IPS-20b (cell line): ENCODE measurements at regions not wholly inside any gene's neighbourhood (a gene's known extent, or its start where the extent isn't known, plus 50 kb on each side); places are given as distances from the start of the nearest gene placed in this dataset.
"Not testable (repeated sequence)": the region's sequence is repeated elsewhere in the genome, so short reads cannot be mapped to it uniquely, and the experiment has no call there.

Experiments
- H3K27ac ChIP-seq: one replicate; pipeline ENCODE4 v1.5.1; 2013; ENCODE audit warnings: low read length
- H3K27me3 ChIP-seq: 2 replicates; pipeline ENCODE4 v1.6.1; 2013; ENCODE audit warnings: mild to moderate bottlenecking, low read length, inconsistent platforms; ENCODE audit not compliant: insufficient read depth
- H3K36me3 ChIP-seq: 2 replicates; pipeline ENCODE4 v1.6.1; 2013; ENCODE audit warnings: low read depth, mild to moderate bottlenecking, inconsistent platforms, low read length, moderate library complexity; ENCODE audit not compliant: insufficient read depth
- H3K4me1 ChIP-seq: 2 replicates; pipeline ENCODE4 v1.6.1; 2013; ENCODE audit warnings: mild to moderate bottlenecking, control low read depth, inconsistent platforms, low read length, moderate library complexity; ENCODE audit not compliant: insufficient read depth
- H3K4me3 ChIP-seq: 2 replicates; pipeline ENCODE4 v1.5.1; 2013; ENCODE audit warnings: mild to moderate bottlenecking, low read length, inconsistent platforms
- H3K9ac ChIP-seq: 2 replicates; pipeline ENCODE4 v1.6.1; 2013; ENCODE audit warnings: low read depth, mild to moderate bottlenecking, inconsistent platforms, low read length, moderate library complexity
- H3K9me3 ChIP-seq: 2 replicates; pipeline ENCODE4 v1.6.1; 2013; ENCODE audit warnings: mild to moderate bottlenecking, low read depth, low read length, inconsistent platforms; ENCODE audit not compliant: insufficient read depth

DNA sequence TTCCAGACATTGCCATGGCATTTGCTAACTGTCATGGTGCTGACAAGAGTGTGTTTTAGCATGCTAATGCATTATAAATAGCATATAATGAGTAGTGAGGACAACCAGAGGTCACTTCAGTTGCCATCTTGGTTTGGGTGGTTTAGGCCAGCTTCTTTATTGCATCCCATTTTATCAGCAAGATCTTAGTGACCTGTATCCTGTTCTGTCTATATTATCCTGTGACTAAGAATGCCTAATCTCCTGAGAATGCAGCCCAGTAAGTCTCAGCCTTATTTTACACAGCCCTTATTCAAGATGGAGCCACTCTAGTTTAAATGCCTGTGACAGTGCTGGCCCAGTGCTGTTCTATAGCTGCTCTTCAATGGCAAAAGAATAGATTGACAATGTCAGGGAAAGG, 781.0 kb upstream of the ADGRB3 start:
- Histone ChIP-seq H3K27ac (no peak overlapping the region), H3K36me3 (no peaks in the 10 kb centered on the region), H3K27me3 (no peaks in the 10 kb centered on the region), H3K9ac (no peak overlapping the region), H3K4me1 (no peaks in the 10 kb centered on the region), H3K9me3 (no peaks in the 10 kb centered on the region; the same call in 1 of the 2 replicates), H3K4me3 (no peak overlapping the region)

DNA sequence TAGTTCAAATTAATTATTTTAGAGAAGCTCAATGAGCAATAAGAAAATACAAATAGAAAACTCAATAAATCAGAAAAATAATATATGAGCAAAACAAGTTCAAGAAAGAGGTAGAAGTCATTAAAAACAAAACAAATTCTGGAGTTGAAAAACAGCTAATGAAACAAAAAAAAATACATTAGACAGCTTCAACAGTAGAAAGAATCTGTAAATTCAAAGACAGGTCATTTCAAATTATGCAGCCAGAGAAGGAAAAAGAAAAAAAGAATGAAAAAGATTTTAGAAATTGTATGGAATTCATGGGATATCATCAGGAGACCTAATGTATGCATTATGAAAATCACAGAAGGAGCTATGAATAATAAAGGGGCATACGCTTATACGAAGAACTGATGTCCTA, 795.3 kb upstream of the ADGRB3 start:
- Histone ChIP-seq H3K9me3 (no peaks in the 10 kb centered on the region), H3K27me3 (no peaks in the 10 kb centered on the region), H3K9ac (no peak overlapping the region), H3K4me3 (no peak overlapping the region), H3K36me3 (no peaks in the 10 kb centered on the region), H3K4me1 (peaks cover 5% of the 10 kb centered on the region), H3K27ac (no peak overlapping the region)

DNA sequence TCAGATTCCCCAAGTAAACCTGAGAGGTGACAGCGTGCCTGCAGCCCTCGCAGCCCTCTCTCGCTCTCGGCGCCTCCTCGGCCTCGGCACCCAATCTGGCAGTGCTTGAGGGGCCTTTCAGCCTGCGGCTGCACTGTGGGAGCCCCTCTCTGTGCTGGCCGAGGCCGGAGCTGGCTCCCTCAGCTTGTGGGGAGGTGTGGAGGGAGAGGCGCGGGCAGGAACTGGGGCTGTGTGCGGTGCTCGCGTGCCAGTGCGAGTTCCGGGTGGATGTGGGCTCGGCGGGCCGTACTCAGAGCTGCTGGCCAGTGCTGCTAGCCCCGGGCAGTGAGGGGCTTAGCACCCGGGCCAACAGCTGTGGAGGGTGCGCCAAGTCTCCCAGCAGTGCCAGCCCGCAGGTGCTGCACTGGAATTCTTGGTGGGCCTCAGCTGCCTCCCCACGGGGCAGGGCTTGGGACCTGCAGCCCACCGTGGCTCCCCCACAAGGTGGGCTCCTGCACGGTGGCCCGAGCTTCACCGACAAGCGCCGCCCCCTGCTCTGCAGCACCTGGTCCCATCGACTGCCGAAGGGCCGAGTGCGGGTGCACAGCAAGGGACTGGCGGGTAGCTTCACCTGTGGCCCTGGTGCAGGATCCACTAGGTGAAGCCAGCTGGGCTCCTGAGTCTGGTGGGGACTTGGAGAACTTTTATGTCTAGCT, 809.7 kb upstream of the ADGRB3 start:
- Histone ChIP-seq H3K27ac (no peak overlapping the region), H3K27me3 (no peaks in the 10 kb centered on the region), H3K36me3 (no peaks in the 10 kb centered on the region), H3K4me1 (no peaks in the 10 kb centered on the region), H3K9me3 (no peaks in the 10 kb centered on the region; the same call in 1 of the 2 replicates), H3K4me3 (no peak overlapping the region), H3K9ac (no peak overlapping the region)

DNA sequence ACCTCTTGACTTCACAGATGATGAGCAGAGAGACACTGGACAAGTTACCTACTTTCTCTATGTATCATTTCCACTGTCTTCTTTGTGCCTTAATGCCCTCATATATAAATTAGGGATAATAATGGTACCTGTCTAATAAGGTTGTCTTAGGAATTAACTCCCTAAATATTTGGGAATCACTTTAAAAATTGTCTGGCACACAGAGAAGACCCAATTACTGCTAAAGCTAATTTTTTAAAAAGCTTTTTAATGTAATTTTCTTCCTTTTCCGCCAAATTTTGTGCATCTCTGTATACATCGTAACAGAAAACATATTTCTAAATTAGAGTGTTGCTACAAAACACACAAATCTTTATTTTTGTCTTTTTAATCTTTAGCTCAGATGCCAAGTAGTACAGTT, 816.8 kb upstream of the ADGRB3 start:
- Histone ChIP-seq H3K27ac (no peak overlapping the region), H3K27me3 (no peaks in the 10 kb centered on the region), H3K36me3 (no peaks in the 10 kb centered on the region), H3K9ac (no peak overlapping the region), H3K4me3 (no peak overlapping the region), H3K4me1 (no peaks in the 10 kb centered on the region), H3K9me3 (peaks cover 16% of the 10 kb centered on the region)

DNA sequence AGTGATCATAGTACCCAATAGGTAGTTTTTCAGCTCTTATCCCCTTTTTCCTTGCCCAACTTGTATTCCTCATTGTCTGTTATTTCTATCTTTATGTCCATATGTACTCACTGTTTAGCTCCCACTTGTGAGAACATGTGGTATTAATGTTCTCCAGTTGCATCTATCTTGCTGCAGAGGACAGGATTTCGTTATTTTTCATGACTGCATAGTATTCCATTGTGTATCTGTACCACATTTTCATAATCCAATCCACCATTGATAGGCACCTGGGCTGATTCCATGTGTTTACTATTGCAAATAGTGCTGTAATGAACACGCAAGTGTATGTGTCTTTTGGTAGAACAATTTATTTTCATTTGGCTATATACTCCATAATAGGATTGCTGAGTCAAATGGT, 819.5 kb upstream of the ADGRB3 start:
- Histone ChIP-seq H3K27me3 (no peaks in the 10 kb centered on the region), H3K9me3 (peaks cover 33% of the 10 kb centered on the region), H3K9ac (no peak overlapping the region), H3K27ac (no peak overlapping the region), H3K4me3 (no peak overlapping the region), H3K4me1 (no peaks in the 10 kb centered on the region), H3K36me3 (no peaks in the 10 kb centered on the region)

DNA sequence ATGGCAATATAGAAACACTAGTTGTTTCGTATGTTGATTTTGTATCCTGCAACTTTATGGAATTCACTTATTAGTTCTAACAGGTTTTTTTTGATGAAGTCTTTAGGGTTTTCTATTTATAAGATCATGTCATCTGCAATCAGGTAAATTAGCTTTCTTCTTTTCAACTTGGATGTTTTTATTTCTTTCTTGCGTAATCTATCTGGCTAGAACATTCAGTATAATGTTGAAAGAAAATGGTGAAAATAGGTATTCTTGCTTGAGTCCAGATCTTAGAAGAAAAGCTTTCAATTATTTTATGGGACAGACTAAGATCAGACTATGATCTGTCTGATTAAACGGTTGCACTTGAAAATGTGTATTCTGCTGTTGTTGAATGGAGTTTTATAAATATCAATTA, 820.8 kb upstream of the ADGRB3 start:
- Histone ChIP-seq H3K27ac (no peak overlapping the region), H3K9ac (no peak overlapping the region), H3K36me3 (no peaks in the 10 kb centered on the region), H3K9me3 (peaks cover 33% of the 10 kb centered on the region), H3K27me3 (no peaks in the 10 kb centered on the region), H3K4me1 (no peaks in the 10 kb centered on the region), H3K4me3 (no peak overlapping the region)

DNA sequence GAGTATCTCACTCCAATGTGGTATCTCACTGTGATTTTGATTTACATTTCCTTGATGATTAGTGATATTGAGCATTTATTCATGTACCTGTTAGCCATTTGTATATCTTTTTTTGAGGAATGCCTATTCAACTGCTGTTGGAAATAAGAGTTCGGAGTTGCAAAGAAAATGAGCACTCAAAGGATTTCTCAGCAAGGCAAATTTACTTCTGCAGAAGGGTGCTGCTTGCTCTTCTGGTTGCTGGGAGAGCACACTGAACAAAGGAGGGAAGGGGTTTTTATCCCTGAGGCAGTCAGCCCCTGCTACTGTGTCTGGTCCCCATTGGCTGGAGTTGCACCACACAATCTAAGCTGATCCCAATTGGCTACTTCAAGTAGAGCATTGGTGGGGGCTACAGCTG, 822.4 kb upstream of the ADGRB3 start:
- Histone ChIP-seq H3K36me3 (no peaks in the 10 kb centered on the region), H3K4me1 (no peaks in the 10 kb centered on the region), H3K4me3 (no peak overlapping the region), H3K27ac (no peak overlapping the region), H3K27me3 (no peaks in the 10 kb centered on the region), H3K9me3 (peaks cover 33% of the 10 kb centered on the region), H3K9ac (no peak overlapping the region)

DNA sequence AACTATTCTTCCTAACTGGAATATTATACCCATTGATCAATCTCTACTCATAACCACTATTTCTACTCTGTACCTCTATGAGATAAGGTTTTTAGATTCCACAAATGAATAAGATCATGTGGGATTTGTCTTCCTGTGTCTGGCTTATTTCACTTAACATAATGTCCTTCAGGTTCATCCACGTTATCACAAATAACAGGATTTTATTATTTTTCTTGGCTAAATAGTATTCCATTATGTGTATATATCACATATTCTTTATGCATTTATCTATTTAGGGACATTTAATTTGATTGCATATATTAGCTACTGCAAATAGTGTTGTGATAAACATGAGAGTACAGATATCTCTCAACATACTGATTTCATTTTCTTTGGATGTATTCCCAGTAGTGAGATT, 823.0 kb upstream of the ADGRB3 start:
- no peaks in the 10 kb centered on the region for H3K4me1 ChIP-seq
- H3K27ac ChIP-seq, result no peak overlapping the region
- no peaks in the 10 kb centered on the region for H3K36me3 ChIP-seq
- H3K27me3 ChIP-seq, result no peaks in the 10 kb centered on the region
- peaks cover 33% of the 10 kb centered on the region for H3K9me3 ChIP-seq
- no peak overlapping the region for H3K9ac ChIP-seq
- H3K4me3 ChIP-seq, result no peak overlapping the region

DNA sequence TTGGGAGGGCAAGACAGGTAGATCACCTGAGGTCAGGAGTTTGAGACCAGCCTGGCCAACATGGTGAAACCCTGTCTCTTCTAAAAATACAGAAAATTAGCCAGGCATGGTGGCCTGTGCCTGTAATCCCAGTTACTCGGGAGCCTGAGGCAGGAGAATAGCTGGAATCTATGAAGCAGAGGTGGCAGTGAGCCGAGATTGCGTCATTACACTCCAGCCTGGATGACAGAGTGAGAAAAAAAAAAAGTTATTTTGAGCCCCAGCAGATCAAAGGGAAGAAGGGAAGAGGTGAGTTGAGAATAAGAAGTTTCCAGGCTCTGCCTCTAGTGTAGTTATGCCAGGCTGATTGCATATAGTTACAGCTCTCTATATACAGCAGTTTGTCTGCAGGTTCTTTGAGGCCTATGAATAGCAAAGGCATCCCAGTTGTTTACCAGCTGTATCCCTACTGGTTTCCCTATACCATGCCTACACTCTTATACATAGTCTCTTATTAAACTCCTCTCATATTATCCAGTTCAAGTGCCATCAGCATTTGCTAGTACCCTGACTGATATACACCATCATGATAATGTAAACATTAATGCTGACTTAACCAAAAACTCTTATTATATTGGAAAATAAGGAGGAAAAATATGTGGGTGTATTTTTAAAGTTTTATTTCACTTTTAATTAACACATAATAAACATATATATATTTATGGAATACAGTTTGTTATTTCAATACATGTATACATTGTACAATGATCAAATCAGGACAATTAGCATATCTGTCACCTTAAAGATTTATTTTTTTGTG, 823.6 kb upstream of the ADGRB3 start:
- Histone ChIP-seq H3K4me3 (no peak overlapping the region), H3K27ac (no peak overlapping the region), H3K9me3 (peaks cover 33% of the 10 kb centered on the region), H3K4me1 (no peaks in the 10 kb centered on the region), H3K36me3 (no peaks in the 10 kb centered on the region), H3K9ac (no peak overlapping the region), H3K27me3 (no peaks in the 10 kb centered on the region)

DNA sequence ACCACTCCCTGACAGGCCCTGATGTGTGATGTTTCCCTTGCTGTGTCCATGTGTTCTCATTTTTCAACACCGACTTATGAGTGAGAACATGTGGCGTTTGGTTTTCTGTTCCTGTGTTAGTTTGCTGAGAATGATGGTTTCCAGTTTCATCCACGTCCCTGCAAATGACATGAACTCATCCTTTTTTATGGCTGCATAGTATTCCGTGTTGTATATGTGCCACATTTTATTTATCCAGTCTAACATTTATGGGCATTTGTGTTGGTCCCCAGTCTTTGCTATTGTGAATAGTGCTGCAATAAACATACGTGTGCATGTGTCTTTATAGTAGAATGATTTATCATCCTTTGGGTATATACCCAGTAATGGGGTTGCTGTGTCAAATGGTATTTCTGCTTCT, 830.3 kb upstream of the ADGRB3 start:
- H3K9me3 ChIP-seq, H3K36me3 ChIP-seq, H3K27ac ChIP-seq, H3K27me3 ChIP-seq, H3K9ac ChIP-seq, H3K4me1 ChIP-seq, H3K4me3 ChIP-seq: not testable (repeated sequence)

DNA sequence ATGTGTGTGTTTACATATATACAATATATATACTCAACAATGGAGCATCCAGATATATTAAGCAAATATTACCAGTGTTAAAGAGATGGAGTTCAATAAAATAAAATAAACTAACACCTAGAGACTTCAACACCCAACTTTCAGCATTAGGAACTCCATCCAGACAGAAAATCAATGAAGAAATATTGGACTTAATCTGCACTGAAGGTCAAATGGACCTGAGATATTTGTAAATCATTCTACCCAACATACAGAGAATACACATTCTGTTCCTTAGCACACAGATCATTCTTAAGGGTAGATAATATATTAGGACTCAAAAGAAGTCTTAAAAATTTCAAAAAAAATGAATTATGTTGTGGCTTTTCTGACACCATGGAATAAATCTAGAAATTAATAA, 832.3 kb upstream of the ADGRB3 start:
- Histone ChIP-seq H3K4me3 (no peak overlapping the region), H3K9ac (no peak overlapping the region), H3K9me3 (no peaks in the 10 kb centered on the region; the same call in 1 of the 2 replicates), H3K4me1 (no peaks in the 10 kb centered on the region), H3K27me3 (no peaks in the 10 kb centered on the region), H3K36me3 (no peaks in the 10 kb centered on the region), H3K27ac (no peak overlapping the region)

DNA sequence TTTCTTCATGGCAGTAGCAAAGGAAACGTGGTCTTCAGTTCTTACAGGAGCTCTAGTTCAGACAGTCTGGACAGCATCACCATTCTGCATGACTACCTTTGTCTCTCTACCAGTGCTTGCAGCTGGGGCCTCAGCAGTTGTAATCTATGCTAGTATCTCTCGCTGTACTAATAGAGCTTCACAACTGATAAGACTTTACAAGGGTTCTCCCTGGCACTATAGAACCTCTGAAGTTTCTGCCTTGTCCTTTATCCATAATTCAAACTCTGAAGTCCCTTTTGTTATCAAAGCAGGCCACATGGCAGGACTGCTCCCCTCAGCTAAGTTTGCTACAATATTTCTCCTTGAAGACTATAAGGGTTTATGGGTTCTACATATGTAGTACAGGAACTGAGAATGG, 842.1 kb upstream of the ADGRB3 start:
- Histone ChIP-seq H3K4me3 (no peak overlapping the region), H3K27ac (no peak overlapping the region), H3K9me3 (no peaks in the 10 kb centered on the region), H3K9ac (no peak overlapping the region), H3K36me3 (no peaks in the 10 kb centered on the region), H3K27me3 (no peaks in the 10 kb centered on the region), H3K4me1 (peaks cover 7% of the 10 kb centered on the region)
